HG03460 (cell line): ENCODE measurements at regions not wholly inside any gene's neighbourhood (a gene's known extent, or its start where the extent isn't known, plus 50 kb on each side); places are given as distances from the start of the nearest gene placed in this dataset.
A peak's percentile ranks its signal among the peaks of the same experiment; 100 is the strongest.
"Not testable (repeated sequence)": the region's sequence is repeated elsewhere in the genome, so short reads cannot be mapped to it uniquely, and the experiment has no call there.

Source experiments
- ATAC-seq: cut with Tn5 transposase; IDR thresholded peaks from one replicate; pipeline ENCODE4 v1.9.1; 2021; ENCODE audit not compliant: unreplicated experiment

DNA sequence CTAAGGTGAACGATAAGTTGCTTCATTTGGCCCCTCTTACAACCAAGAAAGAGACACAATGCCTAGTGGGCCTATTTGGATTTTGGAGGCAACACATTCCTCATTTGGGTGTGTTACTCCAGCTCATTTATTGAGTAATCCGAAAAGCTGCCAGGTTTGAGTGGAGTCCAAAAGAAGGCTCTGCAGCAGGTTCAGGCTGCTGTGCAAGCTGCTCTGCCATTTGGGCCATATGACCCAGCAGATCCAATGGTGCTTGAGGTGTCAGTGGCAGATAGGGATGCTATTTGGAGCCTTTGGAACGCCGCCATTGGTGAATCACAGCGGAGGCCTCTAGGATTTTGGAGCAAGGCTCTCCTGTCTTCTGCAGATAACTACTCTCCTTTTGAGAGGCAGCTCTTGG, 176.4 kb downstream of the AKR1D1 start:
- ATAC-seq = not testable (repeated sequence)

DNA sequence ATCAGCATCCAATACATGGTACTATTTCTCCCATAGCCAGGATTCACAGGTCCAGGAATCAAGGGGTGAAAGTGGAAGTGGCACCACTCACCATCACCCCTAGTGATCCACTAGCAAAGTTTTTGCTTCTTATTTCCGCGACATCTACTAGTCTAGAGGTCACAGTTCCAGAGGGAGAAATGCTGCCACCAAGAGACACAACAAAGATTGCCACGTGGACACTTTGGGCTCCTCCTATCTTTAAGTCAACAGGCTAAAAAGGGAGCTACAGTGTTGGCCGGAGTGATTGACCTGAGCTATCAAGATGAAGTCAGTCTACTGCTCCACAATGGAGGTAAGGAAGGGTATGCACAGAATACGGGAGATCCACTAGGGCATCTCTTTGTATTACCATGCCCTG, 178.2 kb downstream of the AKR1D1 start:
- ATAC-seq = no peak

DNA sequence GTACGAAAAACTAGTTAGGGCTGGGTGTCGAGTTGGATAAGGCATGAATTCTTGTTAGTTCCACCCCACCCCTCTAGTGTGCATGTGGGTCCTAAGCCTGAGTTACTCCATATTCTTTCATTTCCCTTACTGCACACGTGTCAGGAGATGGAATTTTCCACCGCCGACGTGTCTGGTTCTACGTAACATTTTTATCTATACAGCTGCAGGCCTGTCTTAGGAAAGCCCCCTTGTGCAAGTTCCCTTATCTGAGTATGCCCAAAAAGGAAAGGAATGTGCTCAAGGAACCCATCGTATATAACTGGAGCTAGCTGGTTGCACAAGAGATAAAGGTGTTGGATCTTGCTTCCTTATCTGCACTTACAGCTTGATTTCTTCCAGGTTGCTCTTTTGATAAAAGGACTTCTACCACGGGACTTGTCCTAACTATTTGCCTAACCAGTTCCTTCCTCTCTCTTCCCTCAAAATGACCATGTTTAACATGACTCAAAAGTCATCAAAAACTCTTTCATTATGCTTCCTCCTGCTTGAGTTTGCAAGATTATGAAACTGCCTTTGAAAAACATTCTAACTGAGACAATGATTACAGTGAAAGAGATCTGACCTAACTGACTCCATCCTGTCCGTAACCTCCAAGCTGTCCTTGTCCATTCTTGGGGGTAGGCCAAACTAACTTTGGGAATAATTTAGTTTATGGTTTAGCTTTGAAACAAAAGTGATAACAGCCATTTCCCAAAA, 181.4 kb downstream of the AKR1D1 start:
- ATAC-seq = no peak

DNA sequence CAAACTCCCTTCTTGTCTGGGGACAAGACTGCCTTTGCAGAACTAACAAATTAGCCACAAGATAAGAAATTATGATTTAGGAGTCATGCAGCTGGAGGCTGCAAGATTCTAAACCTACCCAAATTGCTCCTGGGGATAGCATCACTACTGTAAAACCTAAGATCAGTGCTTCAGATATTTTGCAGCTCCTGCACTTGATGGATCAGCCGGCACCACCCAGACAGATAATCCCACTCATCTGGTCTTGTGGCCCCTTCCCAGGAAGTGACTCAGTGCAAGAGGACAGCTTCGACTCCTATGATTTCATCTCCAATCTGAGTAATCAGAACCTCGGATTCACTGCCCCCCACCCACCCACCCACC, 181.9 kb downstream of the AKR1D1 start:
- ATAC-seq = no peak

DNA sequence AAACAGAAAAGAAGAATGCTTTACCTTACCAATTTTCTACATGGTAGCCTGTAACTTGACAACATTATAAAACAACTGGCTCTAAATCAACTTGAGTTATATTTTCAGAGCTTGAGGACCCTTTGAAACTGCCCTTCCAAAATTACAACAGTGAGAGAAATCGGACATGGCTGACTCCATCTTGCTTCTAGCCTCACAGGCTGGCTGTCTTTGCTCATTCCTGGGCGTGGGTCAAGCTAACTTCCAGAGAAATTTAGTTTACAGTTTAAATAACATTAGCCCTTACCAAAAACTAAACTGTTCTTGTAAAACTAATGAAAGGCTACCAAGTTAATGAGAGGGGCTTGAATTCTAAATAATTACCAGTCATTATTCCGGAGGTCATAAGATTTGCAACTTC, 183.4 kb downstream of the AKR1D1 start:
- ATAC-seq = no peak

DNA sequence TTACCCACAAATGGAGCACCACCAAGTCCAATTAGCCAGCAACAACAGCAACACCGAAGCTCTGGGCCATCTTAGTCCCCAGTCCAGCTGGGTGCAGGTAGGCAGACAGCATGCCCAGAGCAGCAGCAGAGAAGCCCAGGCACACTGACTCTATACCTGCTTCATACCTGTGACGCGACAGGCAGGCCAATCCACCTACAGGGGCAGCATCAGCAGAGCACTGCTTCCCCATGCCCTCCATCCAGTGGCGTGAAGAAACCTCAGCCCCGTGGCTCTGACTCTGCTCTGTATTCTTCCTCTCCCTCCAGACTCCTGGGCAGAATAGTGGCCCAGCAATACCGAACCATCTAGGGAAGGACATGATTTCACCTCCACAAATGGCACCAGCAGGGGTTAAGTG, 191.7 kb downstream of the AKR1D1 start:
- no peak for ATAC-seq

DNA sequence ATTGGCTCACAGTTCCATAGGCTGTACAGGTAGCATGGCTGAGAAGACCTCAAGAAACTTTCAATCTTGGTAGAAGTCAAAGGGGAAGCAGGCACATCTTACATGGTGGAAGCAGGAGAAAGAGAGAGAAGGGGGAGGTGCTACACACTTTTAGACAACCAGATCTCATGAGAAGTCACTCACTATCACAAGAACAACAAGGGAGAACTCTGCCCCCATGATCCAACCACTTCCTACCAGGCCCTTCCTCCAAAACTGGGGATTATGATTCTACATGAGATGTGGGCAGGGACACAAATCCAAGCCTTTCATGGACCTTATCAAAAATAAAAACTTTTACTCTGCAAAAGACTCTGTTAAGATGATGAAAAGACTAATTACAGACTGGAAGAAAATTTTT, 183.2 kb upstream of the TRIM24 start:
- no peak for ATAC-seq

DNA sequence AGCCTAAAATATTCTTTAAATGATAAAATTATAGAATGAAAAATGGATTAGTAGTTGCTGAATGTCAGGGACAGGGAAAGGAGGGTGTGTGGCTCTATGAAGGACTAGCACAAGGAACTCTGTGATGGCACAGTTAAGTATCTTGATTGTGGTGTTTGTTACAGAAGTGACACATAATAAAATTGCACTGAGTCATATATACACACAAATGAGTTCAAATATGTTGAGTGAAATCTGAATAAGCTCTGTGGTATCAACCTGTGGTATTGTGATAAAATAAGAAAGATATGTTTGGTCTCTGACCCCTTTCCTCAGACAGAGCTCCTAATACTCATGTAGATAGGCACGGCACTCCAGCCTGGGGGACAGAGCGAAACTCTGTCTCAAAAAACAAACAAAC, 181.5 kb upstream of the TRIM24 start:
- no peak for ATAC-seq

DNA sequence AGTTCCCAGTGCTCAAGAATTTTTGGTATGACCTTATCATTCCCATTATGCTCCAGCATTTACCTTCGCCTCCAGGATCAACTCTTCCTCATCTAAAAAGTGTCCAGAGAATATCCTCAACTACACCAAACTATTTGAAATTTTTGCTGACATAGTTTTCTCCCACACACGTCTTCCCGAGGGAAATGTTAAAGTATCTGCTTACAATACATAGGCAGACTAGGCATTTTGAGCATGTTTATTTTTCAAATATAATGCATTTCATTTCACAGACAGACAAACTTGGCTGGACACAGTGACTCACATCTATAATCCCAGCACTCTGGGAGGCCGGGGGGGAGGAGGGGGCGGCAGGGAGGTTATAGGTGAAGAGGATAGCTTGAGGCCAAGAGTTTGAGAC, 177.1 kb upstream of the TRIM24 start:
- ATAC-seq = no peak

DNA sequence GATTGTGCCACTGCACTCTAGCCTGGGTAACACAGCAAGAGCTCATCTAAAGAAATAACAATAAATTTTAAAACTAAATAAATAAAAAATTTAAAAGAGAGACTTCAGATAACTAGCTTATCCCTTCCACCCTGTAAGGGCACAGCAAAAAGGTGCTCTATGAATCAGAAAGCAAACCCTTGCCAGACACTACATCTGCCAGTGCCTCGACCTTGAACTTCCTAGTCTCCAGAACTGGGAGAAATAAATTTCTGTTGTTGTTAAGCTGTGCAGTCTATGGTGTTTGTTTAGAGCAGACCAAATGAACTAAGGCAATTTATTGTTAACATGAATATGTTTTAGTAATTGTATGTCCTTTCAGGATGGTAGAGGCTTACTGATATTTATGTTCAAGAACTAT, 174.9 kb upstream of the TRIM24 start:
- no peak for ATAC-seq

DNA sequence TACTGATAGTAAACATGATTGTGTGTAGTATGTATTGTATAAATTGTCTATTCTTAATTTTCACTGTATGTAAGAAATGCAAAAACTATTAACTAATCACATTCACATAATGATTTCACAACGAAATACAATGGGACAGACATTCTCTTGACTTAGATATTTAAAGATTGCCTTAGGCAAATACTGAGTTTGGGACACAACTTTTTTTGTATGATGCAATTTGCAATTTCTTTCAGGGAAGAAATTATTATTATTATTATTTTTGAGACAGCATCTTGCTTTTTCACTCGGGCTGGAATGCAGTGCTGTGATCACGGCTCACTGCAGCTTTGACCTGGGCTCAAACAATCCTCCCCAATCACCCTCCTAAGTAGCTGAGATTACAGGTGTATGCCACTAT, 173.2 kb upstream of the TRIM24 start:
- no peak for ATAC-seq

DNA sequence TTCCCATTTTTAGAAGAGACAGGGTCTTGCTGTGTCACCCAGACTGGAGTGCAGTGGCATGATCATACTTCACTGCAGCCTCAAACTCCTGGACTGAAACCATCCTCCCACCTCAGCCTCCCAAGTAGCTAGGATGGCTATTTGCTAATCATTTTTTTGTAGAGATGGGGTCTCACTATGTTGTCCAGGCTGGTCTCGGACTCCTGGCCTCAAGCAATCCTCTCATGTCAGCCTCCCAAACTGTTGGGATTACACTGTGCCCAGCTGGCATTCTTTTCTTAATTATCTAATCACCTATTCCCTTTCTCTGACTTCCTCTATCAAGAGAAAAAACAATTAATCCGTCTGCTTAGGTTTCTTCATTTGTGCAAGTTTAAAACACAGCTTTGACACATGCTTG, 172.5 kb upstream of the TRIM24 start:
- ATAC-seq = no peak

DNA sequence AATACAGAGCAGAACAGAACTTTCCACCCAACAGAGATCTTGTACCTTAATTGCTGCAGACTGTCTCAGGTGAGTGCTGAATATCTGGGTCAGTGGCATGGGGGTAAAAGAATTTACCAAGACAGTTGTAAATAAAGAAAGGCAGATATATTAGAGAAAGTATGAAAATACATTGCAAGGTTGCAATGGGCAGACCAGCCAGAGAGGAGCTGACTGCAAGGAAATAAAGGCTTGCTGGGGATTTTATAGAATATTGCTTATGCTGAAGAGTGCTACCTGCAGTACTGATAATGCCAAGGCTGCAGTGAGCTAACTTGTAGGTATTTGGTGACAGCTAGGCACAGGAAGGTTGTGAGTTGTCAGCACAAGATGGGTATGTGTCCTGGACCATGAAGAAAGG, 171.0 kb upstream of the TRIM24 start:
- no peak for ATAC-seq

DNA sequence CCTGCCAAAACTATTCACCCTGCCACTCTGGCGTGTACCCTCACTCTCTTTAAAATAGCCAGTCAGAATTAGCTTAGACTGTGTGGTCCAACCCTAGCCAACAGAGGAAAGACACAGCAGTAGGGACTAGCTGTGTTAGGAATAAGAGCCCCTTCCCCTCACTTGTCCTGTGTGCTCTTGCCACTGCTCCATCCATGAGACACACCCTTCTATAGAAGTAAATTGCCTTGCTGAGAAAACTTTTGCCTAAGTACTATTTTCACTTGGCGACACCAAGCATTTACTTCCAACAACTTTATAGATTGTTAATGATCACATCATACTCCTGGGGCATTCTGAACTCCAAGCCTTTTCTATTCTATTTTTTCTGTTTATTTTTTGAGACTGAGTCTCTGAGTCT, 170.2 kb upstream of the TRIM24 start:
- ATAC-seq = no peak

DNA sequence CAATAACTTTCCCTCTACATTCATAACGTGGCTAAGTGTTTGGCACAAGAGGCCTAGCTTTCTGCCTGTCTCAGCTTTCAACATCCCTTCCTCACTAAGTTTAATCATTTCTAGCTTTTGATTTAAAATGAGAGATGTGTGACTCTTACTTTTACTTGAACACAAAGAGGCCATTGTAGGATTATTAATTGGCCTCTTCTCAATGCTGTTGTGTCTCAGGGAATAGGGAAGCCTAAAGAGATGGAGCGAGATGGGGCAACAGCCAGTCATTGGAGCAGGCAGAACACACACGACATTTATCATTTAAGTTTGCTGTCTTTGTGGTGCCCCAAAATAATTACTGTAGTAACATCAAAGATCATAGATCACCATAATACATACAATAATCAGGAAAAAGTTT, 167.1 kb upstream of the TRIM24 start:
- ATAC-seq = no peak

DNA sequence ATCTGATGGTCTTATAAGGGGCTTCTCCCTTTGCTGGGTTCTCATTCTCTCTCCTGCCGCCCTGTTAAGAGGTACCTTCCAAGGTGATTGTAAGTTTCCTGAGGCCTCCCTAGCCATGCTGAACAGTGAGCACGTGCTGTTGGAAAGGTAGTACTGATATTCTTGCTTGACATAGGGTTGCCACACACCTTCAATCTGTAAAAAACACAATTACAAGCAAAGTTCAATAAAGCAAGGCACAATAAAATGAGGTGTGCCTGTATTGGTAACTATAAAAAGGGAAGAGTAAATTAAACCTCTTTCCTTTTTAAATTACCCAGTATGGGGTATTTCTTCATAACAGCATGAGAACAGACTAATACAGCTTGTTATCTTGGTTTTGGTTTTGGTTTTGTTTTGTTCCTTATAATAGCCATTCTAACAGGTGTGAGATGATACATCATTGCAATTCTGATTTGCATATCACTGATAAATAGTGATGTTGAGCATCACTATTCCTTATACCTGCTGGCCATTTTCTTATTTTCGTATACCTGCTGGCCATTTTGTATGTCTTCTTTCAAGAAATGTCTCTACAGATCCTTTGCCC, 164.9 kb upstream of the TRIM24 start:
- ATAC-seq = peak; percentile 70

DNA sequence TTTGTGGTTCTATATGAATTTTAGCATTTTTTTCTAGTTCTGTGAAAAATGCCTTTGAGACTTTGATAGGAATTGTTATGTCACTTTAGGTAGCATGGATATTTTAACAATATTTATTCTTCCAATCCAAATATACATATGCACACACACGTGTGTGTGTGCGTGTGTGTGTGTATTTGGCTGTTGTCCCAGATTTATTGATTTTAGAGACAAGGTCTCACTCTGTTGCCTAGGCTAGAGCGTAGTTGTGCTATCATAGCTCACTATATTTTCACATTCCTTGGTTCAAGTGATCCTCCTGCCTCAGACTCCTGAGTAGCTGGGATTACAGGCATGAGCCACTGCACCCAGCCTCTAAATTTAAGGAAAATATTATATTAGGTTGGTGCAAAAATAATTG, 162.5 kb upstream of the TRIM24 start:
- no peak for ATAC-seq

DNA sequence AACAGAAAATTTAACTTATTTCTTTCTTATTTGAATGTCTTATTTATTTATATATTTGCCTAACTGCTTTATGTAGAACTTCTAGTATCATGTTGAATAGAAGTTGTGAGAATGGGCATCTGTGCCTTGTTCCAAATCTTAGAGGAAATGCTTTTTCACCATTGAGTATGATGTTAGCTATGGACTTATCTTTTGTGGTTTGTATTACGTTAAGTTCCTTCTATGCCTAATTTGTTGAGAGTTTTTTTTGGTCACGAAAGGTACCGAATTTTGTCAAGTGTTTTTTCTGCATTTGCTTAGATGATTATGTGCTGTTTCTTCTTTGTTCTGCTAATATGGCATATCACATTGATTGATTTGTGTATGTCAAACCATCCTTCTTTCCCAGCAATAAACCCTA, 161.0 kb upstream of the TRIM24 start:
- no peak for ATAC-seq

DNA sequence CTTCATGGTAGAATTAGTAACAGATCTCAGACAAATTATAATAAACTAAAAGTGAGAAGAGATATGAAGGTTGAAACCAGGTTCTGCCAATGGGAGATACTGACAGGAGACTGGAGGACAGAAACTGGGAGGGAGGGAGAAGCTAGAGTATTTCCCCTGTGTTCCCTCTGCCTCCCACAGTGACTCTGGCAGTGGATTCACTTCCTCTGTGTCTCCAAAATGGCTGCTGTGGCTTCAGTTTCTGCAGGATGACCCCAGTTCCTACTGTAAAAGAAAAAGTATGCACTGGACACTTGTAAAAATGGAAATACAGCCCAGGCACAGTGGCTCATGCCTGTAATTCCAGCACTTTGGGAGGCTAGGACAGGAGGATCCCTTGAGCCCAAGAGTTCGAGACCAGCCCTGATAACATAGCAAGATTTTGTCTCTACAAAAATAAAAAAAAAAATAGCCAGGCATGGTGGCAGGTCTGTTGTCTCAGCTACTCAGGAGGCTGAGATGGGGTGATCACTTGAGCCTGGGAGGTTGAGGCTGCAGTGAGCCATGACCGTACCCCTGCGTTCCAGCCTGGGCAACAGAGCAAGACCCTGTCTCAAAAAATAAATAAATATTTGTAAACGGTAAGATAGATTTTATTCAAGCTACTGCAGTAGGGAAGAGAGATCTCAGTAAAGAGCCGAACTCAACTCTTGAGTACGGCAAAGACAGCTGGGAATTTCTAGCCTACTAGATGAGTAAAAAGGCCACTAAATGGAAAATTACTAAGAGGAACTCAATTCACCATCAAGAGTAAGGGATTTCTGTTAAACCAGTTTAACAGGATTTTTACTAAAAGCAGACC, 156.6 kb upstream of the TRIM24 start:
- no peak for ATAC-seq

DNA sequence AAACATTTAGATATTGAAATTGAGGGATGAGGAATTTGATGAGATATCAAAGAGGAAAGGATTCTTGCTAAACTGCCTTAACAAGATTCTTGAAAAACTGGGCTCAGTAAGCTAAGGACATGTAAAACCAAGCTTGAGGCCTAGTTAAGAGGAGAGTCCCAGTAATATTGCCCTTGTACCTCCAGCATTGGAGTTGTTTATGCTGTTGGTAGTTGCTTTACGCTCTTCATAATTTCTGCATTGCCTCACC, 156.1 kb upstream of the TRIM24 start:
- ATAC-seq = no peak

DNA sequence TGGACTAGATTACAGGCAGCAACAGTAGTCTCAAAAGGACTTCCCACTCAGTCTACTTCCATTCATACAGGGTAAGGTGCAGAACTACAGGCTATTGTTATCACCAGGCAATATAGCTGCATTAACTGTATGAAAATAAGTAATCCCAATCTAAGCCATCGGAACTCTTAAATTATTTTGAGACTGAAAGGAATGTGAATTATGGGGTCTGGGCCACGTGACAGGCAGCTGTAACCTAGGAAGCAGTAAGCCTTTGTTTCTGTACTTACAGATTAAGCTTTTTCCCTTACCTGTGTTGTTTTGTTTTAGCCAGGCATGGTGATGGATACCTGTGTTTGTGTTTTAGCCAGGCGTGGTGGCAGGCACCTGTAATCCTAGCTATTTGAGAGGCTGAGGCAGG, 152.4 kb upstream of the TRIM24 start:
- no peak for ATAC-seq

DNA sequence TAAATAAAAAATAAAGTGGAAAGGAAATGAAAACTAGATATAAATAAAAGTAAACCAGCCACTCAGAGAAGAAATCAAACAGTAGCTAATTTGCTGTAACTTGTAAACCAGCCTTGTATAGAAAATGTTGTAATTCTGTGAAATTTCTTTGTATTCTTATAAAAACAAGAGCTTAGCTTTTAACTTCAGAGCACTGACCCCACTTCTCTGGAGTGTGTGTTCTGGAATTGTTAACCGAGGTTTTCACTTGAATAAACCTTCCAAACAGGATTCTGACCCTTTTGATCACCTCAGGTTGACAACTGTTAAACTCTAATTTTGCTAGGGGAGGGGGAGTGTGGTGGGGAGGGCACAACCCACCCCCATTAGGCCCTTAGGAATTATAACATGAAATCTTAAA, 151.9 kb upstream of the TRIM24 start:
- no peak for ATAC-seq

DNA sequence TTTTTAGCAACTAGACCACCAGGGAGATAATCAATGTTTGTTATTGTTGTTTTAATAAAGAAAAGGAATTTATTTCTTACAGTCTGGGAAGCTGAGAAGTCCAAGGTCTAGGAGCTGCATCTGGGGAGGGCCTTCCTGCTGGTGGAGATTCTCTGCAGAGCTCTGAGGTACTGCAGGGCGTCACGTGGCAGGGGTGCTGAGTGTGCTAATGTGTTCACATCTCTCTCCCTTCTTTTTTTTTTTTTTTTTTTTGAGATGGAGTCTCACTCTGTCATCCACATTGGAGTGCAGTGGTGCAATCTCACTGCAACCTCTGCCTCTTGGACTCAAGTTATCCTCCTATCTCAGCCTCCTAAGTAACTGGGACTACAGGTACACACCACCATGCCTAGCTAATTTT, 150.9 kb upstream of the TRIM24 start:
- no peak for ATAC-seq
